ENCODE measurements at regions not wholly inside any gene's neighbourhood (a gene's known extent, or its start where the extent isn't known, plus 50 kb on each side); places are given as distances from the start of the nearest gene placed in this dataset.

DNA sequence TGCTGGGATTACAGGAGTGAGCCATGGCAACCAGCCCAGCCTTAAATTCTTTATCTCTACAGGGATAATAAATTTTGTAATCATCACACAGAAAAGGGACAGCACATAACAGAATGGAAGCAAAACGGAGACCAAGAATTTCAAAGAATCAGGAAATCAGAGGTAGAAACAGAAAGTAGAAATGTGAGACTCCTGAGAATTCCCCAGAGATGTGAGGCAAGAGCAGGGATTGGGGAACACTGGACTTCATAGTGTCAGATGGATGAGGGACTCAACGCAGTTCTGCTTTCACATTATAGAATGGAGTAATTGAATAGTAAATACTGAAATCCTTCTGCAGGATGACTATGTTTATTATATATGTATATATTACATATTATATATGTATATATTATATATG is 52.5 kb upstream of the MPP7 start:
- TF ChIP-seq, protein P1, sequence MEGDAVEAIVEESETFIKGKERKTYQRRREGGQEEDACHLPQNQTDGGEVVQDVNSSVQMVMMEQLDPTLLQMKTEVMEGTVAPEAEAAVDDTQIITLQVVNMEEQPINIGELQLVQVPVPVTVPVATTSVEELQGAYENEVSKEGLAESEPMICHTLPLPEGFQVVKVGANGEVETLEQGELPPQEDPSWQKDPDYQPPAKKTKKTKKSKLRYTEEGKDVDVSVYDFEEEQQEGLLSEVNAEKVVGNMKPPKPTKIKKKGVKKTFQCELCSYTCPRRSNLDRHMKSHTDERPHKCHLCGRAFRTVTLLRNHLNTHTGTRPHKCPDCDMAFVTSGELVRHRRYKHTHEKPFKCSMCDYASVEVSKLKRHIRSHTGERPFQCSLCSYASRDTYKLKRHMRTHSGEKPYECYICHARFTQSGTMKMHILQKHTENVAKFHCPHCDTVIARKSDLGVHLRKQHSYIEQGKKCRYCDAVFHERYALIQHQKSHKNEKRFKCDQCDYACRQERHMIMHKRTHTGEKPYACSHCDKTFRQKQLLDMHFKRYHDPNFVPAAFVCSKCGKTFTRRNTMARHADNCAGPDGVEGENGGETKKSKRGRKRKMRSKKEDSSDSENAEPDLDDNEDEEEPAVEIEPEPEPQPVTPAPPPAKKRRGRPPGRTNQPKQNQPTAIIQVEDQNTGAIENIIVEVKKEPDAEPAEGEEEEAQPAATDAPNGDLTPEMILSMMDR (IDR thresholded peaks at IDR 0.05; ENCODE audit: low read depth, low read length): no peak
- TF ChIP-seq EZH2phosphoT487 (IDR thresholded peaks at IDR 0.05; ENCODE audit: low read depth): no peak
